ENCODE measurements at regions not wholly inside any gene's neighbourhood (a gene's known extent, or its start where the extent isn't known, plus 50 kb on each side); places are given as distances from the start of the nearest gene placed in this dataset.

GRCh38 chr1:200231787-200232231 is 178.0 kb downstream of the ZNF281 start:
- intact Hi-C loops (cut with DNase I), result no loop called here

GRCh38 chr1:200230671-200231070 is 179.2 kb downstream of the ZNF281 start:
- no peak for DNase-seq (ENCODE audit: low spot score)
- intact Hi-C loops (cut with DNase I), result no loop called here

More at GRCh38 chr1:200231787-200232231, 178.0 kb downstream of the ZNF281 start:
- no peak for DNase-seq (ENCODE audit: low spot score)

- intact Hi-C loops (cut with DNase I), result no loop called here
- DNase-seq (ENCODE audit: low spot score), result no peak
Observed at GRCh38 chr1:200228486-200228885, 181.3 kb downstream of the ZNF281 start.

- no peak for DNase-seq (ENCODE audit: low spot score)
- intact Hi-C loops (cut with DNase I), result no loop called here
Observed at GRCh38 chr1:200228081-200228480, 181.8 kb downstream of the ZNF281 start.
